AG09319 (cell line): ENCODE measurements at regions not wholly inside any gene's neighbourhood (a gene's known extent, or its start where the extent isn't known, plus 50 kb on each side); places are given as distances from the start of the nearest gene placed in this dataset.
"Not testable (repeated sequence)": the region's sequence is repeated elsewhere in the genome, so short reads cannot be mapped to it uniquely, and the experiment has no call there.

Experiments
- DNase-seq: peaks from one replicate; pipeline ENCODE4 v3.0.0-alpha.2; 2010; ENCODE audit warnings: low read depth; ENCODE audit errors: extremely low read depth
- CTCF ChIP-seq: IDR thresholded peaks from 2 replicates; pipeline ENCODE4 v1.5.1; 2011; ENCODE audit warnings: low read depth, mild to moderate bottlenecking, inconsistent platforms, low read length, moderate library complexity

DNA sequence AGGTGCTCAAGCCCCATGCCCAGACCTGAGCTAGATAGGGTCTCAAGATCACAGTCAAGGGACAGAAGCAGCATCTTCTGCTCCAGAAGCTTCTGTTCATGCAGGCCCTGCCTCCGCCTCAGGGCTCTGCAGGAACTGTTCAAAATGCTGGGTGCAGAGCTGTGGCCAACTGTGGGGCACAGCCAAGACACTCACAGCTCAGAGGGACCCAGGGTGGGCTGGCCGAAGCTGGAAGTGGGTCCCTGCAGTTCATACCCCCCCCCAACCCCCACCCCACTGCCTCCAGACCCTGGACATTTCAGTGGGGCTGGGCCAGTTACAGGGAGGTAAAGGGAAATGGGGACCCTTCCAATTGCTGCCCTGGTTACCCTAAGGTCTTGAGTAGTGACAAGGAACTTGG lies 129.0 kb downstream of the CRYBB2 start:
- TF ChIP-seq CTCF: no peak
- no peak for DNase-seq

GRCh38 chr22:25348996-25349395 lies 129.6 kb downstream of the CRYBB2 start:
- not testable (repeated sequence) for DNase-seq

DNA sequence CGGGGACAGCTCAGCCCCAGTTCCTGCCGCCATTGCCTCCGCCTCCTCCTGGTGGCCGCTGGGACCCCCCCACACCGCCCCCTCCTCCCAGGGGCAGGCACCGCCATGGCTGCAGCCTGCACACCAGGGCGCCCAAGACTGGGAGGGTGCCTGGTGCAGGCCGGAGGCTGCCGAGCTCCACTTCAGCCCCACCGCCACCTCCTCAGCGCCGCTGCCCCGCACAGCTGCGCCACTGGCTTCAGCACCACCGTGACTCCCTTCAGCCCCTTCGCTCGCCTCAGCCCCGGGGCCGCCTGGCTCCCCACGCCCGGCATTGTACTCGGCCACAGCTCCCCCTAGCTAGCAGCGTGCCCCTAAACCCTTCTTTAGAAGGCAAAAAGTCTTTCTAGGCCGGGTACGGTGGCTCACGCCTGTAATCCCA lies 131.1 kb downstream of the CRYBB2 start:
- no peak for DNase-seq
- no peak for TF ChIP-seq CTCF

- DNase-seq: no peak
- TF ChIP-seq CTCF: no peak
Observed at GRCh38 chr22:25351631-25352293, 132.3 kb downstream of the CRYBB2 start.

DNA sequence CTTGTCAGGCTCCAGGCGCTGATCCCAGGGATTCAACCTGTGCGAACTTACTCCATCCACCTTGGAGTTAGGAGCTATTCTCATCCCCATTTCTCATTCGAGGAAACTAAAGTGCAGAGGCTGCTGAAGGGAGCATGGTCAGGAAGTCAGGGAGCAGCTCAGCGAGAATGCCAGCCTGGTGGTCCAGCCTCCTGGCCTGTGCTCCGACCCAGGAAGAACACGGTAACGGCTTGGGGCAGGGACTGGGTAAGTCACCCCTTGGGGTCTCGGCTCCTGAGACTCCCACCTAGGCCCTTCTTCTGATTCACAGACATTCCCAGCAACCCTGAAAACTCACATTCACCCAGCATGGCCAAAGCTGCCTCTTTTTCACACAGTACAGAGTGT lies 132.8 kb downstream of the CRYBB2 start:
- TF ChIP-seq CTCF: no peak
- no peak for DNase-seq

GRCh38 chr22:25353516-25354445 lies 134.3 kb downstream of the CRYBB2 start:
- DNase-seq: no peak
- TF ChIP-seq CTCF: no peak

- no peak for TF ChIP-seq CTCF
- no peak for DNase-seq
Observed at GRCh38 chr22:25354456-25354855, 135.0 kb downstream of the CRYBB2 start.
